ENCODE measurements at regions not wholly inside any gene's neighbourhood (a gene's known extent, or its start where the extent isn't known, plus 50 kb on each side); places are given as distances from the start of the nearest gene placed in this dataset.

DNA sequence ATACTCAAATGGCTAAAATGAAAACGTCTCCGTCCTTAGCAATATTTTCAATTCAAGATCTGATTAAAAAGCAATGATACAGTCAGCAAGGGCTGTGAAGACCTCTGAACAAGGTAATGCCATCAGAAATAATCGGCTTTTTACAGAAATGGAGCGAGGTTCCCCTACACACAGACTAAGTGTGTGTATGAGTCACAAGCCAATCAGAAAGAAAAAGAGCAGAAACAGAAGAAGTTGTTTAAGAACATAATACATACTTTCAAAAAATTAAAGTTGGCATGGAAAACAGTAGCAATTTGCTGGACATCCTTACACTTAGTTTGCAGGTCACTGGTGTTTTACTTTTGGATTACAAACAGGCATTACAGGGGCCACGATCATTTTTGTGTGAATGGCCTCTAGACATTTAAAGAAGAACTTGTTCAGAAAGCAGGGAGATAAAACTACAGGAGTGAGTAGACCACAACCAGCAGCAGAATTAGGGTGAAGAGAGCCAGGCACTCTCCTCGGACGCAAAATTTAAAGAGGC is 350.0 kb upstream of the RUNX1 start:
- no peak overlapping the region for H3K27ac ChIP-seq
- no peak for TF ChIP-seq CTCF (conservative IDR thresholded peaks at IDR 0.05)

GRCh38 chr21:35398346-35398982 is 349.4 kb upstream of the RUNX1 start:
- no peak for TF ChIP-seq CTCF (conservative IDR thresholded peaks at IDR 0.05)
- H3K27ac ChIP-seq: no peak overlapping the region

- no peak for TF ChIP-seq CTCF (conservative IDR thresholded peaks at IDR 0.05)
- no peak overlapping the region for H3K27ac ChIP-seq
Observed at GRCh38 chr21:35397781-35398180, 348.7 kb upstream of the RUNX1 start.

DNA sequence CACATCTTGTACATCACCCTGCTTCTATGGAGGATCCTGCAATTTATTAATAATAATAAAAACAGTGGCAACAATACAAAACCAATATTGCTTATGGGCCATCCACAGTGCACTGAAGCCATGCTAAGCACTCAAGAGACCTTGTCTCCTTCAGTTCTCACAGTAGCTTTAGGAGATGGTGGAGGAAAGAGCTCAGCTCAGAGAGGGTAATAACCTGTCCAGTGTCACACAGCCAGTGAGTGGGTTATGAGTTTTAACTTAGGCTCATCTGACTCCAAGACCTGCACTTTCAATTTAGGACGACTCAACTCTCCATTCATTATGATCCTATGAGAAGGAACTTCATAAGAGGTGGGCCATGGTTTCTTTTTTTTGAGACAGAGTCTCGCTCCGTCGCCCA is 347.6 kb upstream of the RUNX1 start:
- H3K27ac ChIP-seq: no peak overlapping the region
- TF ChIP-seq CTCF (conservative IDR thresholded peaks at IDR 0.05): no peak

DNA sequence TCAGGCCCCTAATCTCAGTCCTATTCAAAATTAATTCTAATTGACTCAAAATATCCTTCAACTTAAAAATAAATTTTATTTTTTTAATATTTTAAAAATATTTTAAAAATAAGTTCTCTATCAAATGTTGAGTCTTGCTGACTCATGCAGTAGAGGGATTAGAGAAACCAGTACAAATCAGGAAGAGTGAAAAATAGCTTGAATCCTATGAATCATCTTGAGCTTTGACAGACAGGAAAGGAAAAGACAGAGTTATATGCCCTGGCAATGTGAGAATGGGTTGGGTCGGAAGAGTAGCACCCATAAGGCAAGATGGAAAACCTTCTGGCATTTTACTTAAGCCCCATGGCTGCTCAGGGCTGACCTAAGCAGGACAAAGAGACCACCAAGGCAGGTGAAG is 346.6 kb upstream of the RUNX1 start:
- H3K27ac ChIP-seq: no peak overlapping the region
- no peak for TF ChIP-seq CTCF (conservative IDR thresholded peaks at IDR 0.05)

DNA sequence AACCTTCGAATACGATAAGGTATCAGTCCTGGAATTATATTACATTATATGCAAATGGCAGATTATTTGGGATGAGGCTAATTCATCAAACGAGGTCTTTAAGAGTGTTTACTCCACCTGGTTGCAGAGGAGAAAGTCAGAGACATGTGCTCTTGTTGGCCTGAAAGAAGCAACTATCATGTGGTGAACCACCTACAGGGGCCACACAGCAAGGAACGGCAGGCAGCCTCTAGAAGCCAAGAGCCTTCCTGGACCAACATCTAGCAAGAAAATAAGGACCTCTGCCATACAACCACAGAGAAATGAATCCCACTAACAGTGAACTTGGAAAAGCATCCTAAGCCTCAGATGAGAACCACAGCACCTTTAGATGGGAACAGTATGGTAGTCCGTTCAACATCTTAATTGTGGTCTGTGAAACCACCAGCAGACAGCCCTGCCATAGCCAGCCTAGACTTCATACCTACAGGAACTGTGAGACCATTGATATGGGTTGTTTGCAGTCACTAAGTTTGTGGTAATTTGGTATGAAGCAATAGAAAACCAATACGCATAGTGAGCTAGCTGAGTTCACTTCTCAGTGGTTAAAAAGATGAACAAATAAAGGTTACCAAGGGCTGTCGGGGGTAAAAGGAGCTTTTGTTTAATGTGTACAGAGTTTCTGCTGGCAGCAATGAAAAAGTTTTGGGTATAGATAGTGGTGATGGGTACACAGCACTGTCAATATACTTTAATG is 345.7 kb upstream of the RUNX1 start:
- TF ChIP-seq CTCF (conservative IDR thresholded peaks at IDR 0.05): no peak
- H3K27ac ChIP-seq: no peak overlapping the region

GRCh38 chr21:35394049-35394448 is 344.9 kb upstream of the RUNX1 start:
- no peak for TF ChIP-seq CTCF (conservative IDR thresholded peaks at IDR 0.05)
- no peak overlapping the region for H3K27ac ChIP-seq

Measured in VCaP (cell line).